Fibroblast of lung (primary cell): ENCODE measurements at regions not wholly inside any gene's neighbourhood (a gene's known extent, or its start where the extent isn't known, plus 50 kb on each side); places are given as distances from the start of the nearest gene placed in this dataset.
A peak's percentile ranks its signal among the peaks of the same experiment; 100 is the strongest.

Source experiments
- DNase-seq, 2 donors: peaks; one replicate each; pipeline versions ENCODE4 v3.0.0 to v3.0.0-alpha.2; 2010; ENCODE audit warnings: low read depth in 2 of 2
- H2AFZ ChIP-seq: 2 replicates; pipeline ENCODE4 v1.5.1; 2012; ENCODE audit warnings: low read length, control low read depth, inconsistent platforms
- H3K27ac ChIP-seq: 2 replicates; pipeline ENCODE4 v1.5.1; 2011; ENCODE audit warnings: low read length, control low read depth; ENCODE audit not compliant: insufficient read depth
- H3K27me3 ChIP-seq: 2 replicates; pipeline ENCODE4 v1.5.1; 2011; ENCODE audit warnings: mild to moderate bottlenecking, low read length; ENCODE audit not compliant: control insufficient read depth, insufficient read depth
- H3K36me3 ChIP-seq: 2 replicates; pipeline ENCODE4 v1.5.1; 2011; ENCODE audit warnings: low read length; ENCODE audit not compliant: control insufficient read depth, insufficient read depth
- H3K4me1 ChIP-seq: 2 replicates; pipeline ENCODE4 v1.5.1; 2011; ENCODE audit warnings: low read length; ENCODE audit not compliant: control insufficient read depth, insufficient read depth; ENCODE audit errors: extremely low read depth
- H3K4me2 ChIP-seq: 2 replicates; pipeline ENCODE4 v1.5.1; 2011; ENCODE audit warnings: low read length, control low read depth; ENCODE audit not compliant: insufficient read depth; ENCODE audit errors: extremely low read depth
- H3K4me3 ChIP-seq, 4 experiments: fragments of 200-600 bp in 1 of 4; sonication (generic) in 1 of 4; replicated peaks in 1 of 4; 2 replicates each; pipeline ENCODE4 v1.5.1; 2011 to 2016; ENCODE audit warnings: low read length in 4 of 4, low read depth in 3 of 4, mild to moderate bottlenecking in 3 of 4, control low read depth in 2 of 4, inconsistent platforms in 1 of 4, mixed read lengths in 1 of 4; ENCODE audit not compliant: insufficient read depth in 1 of 4; ENCODE audit errors: control extremely low read depth in 1 of 4
- H3K79me2 ChIP-seq: 2 replicates; pipeline ENCODE4 v1.5.1; 2012; ENCODE audit warnings: mild to moderate bottlenecking, low read length, inconsistent platforms; ENCODE audit not compliant: control insufficient read depth, insufficient read depth
- H3K9ac ChIP-seq: 2 replicates; pipeline ENCODE4 v1.5.1; 2011; ENCODE audit warnings: mild to moderate bottlenecking, low read length, control low read depth; ENCODE audit not compliant: insufficient read depth
- H3K9me3 ChIP-seq: 2 replicates; pipeline ENCODE4 v1.5.1; 2012; ENCODE audit warnings: low read depth, low read length; ENCODE audit not compliant: control insufficient read depth, insufficient read depth
- H4K20me1 ChIP-seq: 2 replicates; pipeline ENCODE4 v1.5.1; 2011; ENCODE audit warnings: low read length; ENCODE audit not compliant: control insufficient read depth, insufficient read depth; ENCODE audit errors: extremely low read depth
- EZH2 ChIP-seq: IDR thresholded peaks from 2 replicates; pipeline ENCODE4 v1.5.1; 2012; ENCODE audit warnings: low read length, control low read depth, mild to moderate bottlenecking; ENCODE audit errors: missing control alignments
- TF ChIP-seq, protein P1 (sequence below), 2 donors: IDR thresholded peaks in 1 of 2; conservative IDR thresholded peaks in 1 of 2; 1 replicate in 1 of 2; 2 replicates in 1 of 2; pipeline ENCODE4 v1.5.1; 2011 to 2012; ENCODE audit warnings: low read length in 2 of 2, control low read depth in 1 of 2, inconsistent platforms in 1 of 2, low read depth in 1 of 2, mild to moderate bottlenecking in 1 of 2

DNA sequence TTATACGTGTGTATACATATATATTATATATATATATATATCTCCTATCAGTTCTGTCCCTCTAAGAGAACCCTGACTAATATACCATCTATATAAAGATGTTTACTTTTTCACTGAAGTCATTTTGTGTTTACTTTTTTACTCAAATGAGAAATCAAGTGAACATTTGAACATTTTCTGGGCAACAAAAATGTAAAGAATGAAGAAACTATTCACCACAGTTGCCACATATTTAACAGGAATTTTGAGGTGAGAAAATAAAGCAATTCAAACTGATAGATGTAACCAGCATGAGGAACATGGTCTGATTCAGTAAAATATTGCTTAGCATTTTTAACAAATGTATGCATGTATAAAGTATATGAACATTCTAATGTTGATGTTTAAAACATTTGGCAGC, 299.2 kb upstream of the KLHL1 start:
- no peak overlapping the region for H3K9ac ChIP-seq
- peak in 1 of 2 donors; percentile 1 for DNase-seq

DNA sequence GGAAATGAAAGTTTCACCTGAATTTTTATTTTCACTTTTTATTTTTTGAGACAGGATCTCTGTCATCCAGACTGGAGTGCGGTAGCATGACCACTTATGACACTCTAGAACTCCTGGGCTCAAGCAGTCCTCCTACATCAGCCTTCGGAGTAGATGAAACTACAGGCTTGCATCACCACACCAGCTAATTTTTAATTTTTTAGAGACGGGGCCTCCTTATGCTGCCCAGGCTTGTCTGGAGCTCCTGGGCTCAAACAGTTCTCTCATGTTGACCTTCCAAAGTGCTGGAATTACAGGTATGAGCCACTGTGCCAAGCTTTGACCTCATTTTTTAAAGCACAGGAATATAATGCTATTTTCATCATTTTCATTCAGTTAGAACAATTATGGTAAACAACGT, 297.0 kb upstream of the KLHL1 start:
- Histone ChIP-seq H3K4me1 (no peaks in the 10 kb centered on the region), H3K27ac (no peak overlapping the region), H3K9me3 (no peaks in the 10 kb centered on the region), H3K79me2 (no peaks in the 10 kb centered on the region), H3K9ac (no peak overlapping the region), H3K4me2 (no peak overlapping the region), H3K36me3 (no peaks in the 10 kb centered on the region), H2AFZ (no peak overlapping the region), H3K27me3 (no peaks in the 10 kb centered on the region), H4K20me1 (no peaks in the 10 kb centered on the region), H3K4me3 (no peak overlapping the region)
- DNase-seq: no peak
- no peak for TF ChIP-seq EZH2
- TF ChIP-seq, protein P1, sequence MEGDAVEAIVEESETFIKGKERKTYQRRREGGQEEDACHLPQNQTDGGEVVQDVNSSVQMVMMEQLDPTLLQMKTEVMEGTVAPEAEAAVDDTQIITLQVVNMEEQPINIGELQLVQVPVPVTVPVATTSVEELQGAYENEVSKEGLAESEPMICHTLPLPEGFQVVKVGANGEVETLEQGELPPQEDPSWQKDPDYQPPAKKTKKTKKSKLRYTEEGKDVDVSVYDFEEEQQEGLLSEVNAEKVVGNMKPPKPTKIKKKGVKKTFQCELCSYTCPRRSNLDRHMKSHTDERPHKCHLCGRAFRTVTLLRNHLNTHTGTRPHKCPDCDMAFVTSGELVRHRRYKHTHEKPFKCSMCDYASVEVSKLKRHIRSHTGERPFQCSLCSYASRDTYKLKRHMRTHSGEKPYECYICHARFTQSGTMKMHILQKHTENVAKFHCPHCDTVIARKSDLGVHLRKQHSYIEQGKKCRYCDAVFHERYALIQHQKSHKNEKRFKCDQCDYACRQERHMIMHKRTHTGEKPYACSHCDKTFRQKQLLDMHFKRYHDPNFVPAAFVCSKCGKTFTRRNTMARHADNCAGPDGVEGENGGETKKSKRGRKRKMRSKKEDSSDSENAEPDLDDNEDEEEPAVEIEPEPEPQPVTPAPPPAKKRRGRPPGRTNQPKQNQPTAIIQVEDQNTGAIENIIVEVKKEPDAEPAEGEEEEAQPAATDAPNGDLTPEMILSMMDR (conservative IDR thresholded peaks at IDR 0.05 in 1 of 2, IDR thresholded peaks at IDR 0.05 in 1 of 2; ENCODE audit: low read depth in 1 of 2, low read length in 2 of 2): no peak

More for the DNA sequence above, 299.2 kb upstream of the KLHL1 start:
- TF ChIP-seq, protein P1 (conservative IDR thresholded peaks at IDR 0.05 in 1 of 2, IDR thresholded peaks at IDR 0.05 in 1 of 2; ENCODE audit: low read depth in 1 of 2, low read length in 2 of 2): no peak
- no peak for TF ChIP-seq EZH2
- Histone ChIP-seq H3K4me3 (no peak overlapping the region), H2AFZ (no peak overlapping the region), H3K79me2 (no peaks in the 10 kb centered on the region), H3K9me3 (no peaks in the 10 kb centered on the region), H3K27me3 (no peaks in the 10 kb centered on the region), H3K27ac (no peak overlapping the region), H3K4me2 (no peak overlapping the region), H3K4me1 (no peaks in the 10 kb centered on the region), H4K20me1 (no peaks in the 10 kb centered on the region), H3K36me3 (no peaks in the 10 kb centered on the region)

DNA sequence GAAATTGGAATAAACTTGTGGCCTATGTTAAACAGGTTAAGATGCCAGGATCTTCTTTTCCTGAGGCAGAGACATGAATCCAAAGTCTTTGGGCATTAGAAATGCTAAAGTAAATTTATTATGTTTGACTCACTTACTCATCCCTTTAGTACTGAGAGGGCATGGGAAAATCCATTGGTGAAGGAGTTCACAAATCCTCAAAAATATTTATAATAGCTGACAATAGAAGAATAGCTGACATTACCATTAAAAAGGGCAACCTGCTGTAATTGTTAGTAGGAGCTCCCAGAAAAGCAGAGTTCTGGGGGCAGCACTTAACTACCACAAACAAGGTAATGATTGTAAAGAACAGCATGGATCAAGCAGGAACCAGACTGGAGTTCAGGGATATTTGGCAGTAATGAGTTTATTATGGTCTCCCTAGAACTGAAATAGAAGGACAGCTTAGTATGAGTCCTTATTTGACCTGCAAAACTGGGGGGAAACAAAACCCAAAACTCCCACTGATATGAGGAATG, 285.8 kb upstream of the KLHL1 start:
- Histone ChIP-seq H3K9ac (no peak overlapping the region), H3K36me3 (no peaks in the 10 kb centered on the region), H3K27me3 (no peaks in the 10 kb centered on the region), H3K79me2 (no peaks in the 10 kb centered on the region), H4K20me1 (no peaks in the 10 kb centered on the region), H3K27ac (no peak overlapping the region), H3K4me2 (no peak overlapping the region), H3K4me1 (no peaks in the 10 kb centered on the region), H3K9me3 (no peaks in the 10 kb centered on the region), H3K4me3 (no peak overlapping the region), H2AFZ (no peak overlapping the region)
- DNase-seq: no peak
- TF ChIP-seq, protein P1 (conservative IDR thresholded peaks at IDR 0.05 in 1 of 2, IDR thresholded peaks at IDR 0.05 in 1 of 2; ENCODE audit: low read depth in 1 of 2, low read length in 2 of 2): no peak
- no peak for TF ChIP-seq EZH2
